ENCODE measurements at regions not wholly inside any gene's neighbourhood (a gene's known extent, or its start where the extent isn't known, plus 50 kb on each side); places are given as distances from the start of the nearest gene placed in this dataset.
A peak's percentile ranks its signal among the peaks of the same experiment; 100 is the strongest.
"Not testable (repeated sequence)": the region's sequence is repeated elsewhere in the genome, so short reads cannot be mapped to it uniquely, and the experiment has no call there.

DNA sequence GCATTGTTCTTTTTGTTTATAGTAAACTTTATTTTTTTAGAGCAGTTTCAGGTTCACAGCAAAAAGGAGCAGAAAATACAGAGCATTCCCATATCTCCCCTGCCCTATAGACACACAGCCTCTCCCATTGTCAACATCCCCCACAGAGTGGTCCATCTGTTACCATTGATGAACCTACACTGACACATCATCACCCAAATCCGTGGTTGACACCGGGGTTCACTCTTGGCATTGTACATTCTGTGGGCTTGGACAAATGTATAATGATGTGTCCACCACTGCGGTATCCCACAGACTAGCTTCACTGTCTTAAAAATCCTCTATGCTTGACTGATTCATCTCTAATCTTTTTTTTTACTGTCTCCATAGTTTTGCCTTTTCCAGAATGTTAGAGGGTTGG lies 120.7 kb upstream of the SPATA31C2 start:
- Histone ChIP-seq H3K27ac (no peak overlapping the region), H3K4me1 (peaks cover 0 to 18% of the 10 kb centered on the region in 2 donors), H3K4me3 (no peak overlapping the region)

DNA sequence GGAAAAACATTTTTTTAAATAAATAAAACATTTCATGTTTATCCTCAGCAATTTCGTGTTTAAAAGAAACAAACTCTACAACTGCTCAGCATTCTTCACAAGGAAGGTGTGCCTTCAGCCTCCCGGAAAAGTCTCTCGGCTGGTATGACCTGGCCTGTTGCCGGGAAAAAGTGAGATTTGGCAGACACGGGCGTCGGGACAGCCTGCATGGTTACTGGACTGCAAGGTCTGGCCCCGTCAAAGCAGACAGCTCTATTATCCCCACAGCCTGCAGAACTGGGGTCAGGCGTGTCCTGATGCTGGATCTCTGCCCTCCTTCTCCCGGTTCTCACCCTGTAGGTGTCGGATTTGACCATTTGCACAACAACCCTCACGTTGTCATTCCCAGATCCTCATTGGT lies 120.3 kb upstream of the SPATA31C2 start:
- Histone ChIP-seq H3K27ac (peak overlapping the region in 1 of 2 donors; percentile 16), H3K9me3 (no peaks in the 10 kb centered on the region), H3K4me1 (peaks cover 0 to 18% of the 10 kb centered on the region in 2 donors), H3K36me3 (no peaks in the 10 kb centered on the region), H3K4me3 (no peak overlapping the region), H3K27me3 (no peaks in the 10 kb centered on the region)
- TF ChIP-seq, protein P1, sequence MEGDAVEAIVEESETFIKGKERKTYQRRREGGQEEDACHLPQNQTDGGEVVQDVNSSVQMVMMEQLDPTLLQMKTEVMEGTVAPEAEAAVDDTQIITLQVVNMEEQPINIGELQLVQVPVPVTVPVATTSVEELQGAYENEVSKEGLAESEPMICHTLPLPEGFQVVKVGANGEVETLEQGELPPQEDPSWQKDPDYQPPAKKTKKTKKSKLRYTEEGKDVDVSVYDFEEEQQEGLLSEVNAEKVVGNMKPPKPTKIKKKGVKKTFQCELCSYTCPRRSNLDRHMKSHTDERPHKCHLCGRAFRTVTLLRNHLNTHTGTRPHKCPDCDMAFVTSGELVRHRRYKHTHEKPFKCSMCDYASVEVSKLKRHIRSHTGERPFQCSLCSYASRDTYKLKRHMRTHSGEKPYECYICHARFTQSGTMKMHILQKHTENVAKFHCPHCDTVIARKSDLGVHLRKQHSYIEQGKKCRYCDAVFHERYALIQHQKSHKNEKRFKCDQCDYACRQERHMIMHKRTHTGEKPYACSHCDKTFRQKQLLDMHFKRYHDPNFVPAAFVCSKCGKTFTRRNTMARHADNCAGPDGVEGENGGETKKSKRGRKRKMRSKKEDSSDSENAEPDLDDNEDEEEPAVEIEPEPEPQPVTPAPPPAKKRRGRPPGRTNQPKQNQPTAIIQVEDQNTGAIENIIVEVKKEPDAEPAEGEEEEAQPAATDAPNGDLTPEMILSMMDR (IDR thresholded peaks at IDR 0.05) = no peak
- peak; percentile 62 for DNase-seq (ENCODE audit: low spot score)

More for the DNA sequence above, 120.7 kb upstream of the SPATA31C2 start:
- Histone ChIP-seq H3K36me3 (no peaks in the 10 kb centered on the region), H3K9me3 (no peaks in the 10 kb centered on the region), H3K27me3 (no peaks in the 10 kb centered on the region)
- TF ChIP-seq, protein P1 (IDR thresholded peaks at IDR 0.05) = no peak
- no peak for DNase-seq (ENCODE audit: low spot score)

DNA sequence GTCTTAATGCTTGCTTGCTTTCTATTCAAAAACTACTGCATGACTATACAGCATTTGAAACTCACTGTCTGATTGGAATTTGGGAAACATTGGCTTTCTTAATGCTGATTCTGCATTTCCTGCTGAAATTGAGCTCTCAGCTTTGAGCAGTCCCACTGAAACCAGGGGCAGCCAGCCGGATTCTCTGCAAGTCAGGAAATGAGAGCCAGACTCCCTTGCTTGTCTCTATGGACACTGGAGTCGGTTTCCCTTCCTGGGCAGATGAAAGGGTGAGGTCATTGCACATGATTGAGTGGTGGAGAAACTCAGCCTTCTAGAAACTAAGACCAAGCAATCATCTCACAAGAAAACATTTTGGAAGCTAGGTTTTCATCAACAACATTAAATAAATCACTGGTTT lies 119.7 kb upstream of the SPATA31C2 start:
- no peak for DNase-seq (ENCODE audit: low spot score)
- Histone ChIP-seq H3K4me1 (peaks cover 0 to 18% of the 10 kb centered on the region in 2 donors), H3K27ac (peak overlapping the region in 1 of 2 donors; percentile 16), H3K36me3 (no peaks in the 10 kb centered on the region), H3K9me3 (no peaks in the 10 kb centered on the region), H3K4me3 (no peak overlapping the region), H3K27me3 (no peaks in the 10 kb centered on the region)
- TF ChIP-seq, protein P1 (IDR thresholded peaks at IDR 0.05) = no peak

DNA sequence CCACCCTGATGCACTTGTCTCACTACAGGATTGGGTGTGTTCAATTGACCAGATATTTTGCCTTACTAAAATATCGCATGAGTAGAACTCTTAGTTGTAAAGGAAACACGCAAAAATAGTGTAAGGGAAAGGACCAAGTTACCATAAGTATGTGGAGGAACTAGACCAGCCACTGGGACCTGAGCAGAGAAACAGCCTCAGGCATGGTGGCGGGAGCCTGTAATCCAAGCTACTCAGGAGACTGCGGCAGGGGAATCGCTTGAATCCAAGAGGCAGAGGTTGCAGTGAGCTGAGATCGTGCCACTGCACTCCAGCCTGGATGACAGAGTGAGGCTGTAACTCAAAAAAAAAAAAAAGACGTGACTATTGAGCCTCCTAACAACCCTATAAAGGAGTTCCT lies 117.9 kb upstream of the SPATA31C2 start:
- no peak for DNase-seq (ENCODE audit: low spot score)
- Histone ChIP-seq H3K36me3 (no peaks in the 10 kb centered on the region), H3K4me3 (no peak overlapping the region), H3K9me3 (peaks cover 3 to 13% of the 10 kb centered on the region in 2 donors), H3K27me3 (no peaks in the 10 kb centered on the region), H3K27ac (no peak overlapping the region), H3K4me1 (peaks cover 0 to 18% of the 10 kb centered on the region in 2 donors)
- TF ChIP-seq, protein P1 (IDR thresholded peaks at IDR 0.05) = no peak

DNA sequence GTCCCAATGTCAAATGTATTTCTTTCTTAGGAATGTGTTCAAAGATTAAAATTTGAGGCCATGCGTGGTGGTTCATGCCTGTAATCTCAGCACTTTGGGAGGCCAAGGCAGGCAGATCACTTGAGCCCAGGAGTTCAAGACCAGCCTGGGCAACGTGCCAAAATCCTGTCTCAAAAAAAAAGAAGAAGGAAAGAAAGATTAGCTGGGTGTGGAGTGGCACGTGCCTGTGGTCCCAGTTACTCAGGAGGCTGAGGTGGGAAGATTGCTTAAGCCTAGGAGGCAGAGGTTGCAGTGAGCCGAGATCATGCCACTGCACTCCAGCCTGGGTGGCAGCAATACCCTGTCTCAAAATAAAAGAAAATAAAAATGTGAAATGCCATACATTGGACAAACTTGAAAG lies 117.5 kb upstream of the SPATA31C2 start:
- H3K4me3 ChIP-seq; DNase-seq (ENCODE audit: low spot score); H3K27me3 ChIP-seq; H3K27ac ChIP-seq; H3K36me3 ChIP-seq: not testable (repeated sequence)
- H3K9me3 ChIP-seq = peaks cover 3 to 15% of the 10 kb centered on the region in 2 donors
- peaks cover 0 to 18% of the 10 kb centered on the region in 2 donors for H3K4me1 ChIP-seq

DNA sequence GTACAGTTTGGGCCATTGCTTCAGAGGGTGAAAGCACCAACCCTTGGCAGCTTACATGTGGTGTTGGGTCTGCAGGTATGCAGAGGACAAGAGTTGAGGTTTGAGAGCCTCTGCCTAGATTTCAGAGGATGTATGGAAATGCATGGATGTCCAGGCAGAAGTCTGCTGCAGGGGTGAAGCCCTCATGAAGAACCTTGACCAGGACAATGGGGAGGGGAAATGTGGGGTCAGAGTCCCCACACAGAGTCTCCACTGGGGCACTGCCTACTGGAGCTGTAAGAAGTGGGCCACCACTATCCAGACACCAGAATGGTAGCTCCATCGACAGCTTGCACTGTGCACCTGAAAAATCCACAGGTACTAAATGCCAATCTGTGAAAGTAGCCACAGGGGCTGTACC lies 113.6 kb upstream of the SPATA31C2 start:
- peaks cover 3 to 15% of the 10 kb centered on the region in 2 donors for H3K9me3 ChIP-seq
- no peaks in the 10 kb centered on the region for H3K4me1 ChIP-seq
- H3K27me3 ChIP-seq = no peaks in the 10 kb centered on the region
- TF ChIP-seq, protein P1 (IDR thresholded peaks at IDR 0.05) = no peak
- no peak overlapping the region for H3K4me3 ChIP-seq
- H3K36me3 ChIP-seq = no peaks in the 10 kb centered on the region
- no peak overlapping the region for H3K27ac ChIP-seq
- DNase-seq (ENCODE audit: low spot score) = no peak
